Fibroblast of lung (primary cell): ENCODE measurements at regions not wholly inside any gene's neighbourhood (a gene's known extent, or its start where the extent isn't known, plus 50 kb on each side); places are given as distances from the start of the nearest gene placed in this dataset.

Source experiments
- EZH2 ChIP-seq: IDR thresholded peaks from 2 replicates; pipeline ENCODE4 v1.5.1; 2012; ENCODE audit warnings: low read length, control low read depth, mild to moderate bottlenecking; ENCODE audit errors: missing control alignments
- TF ChIP-seq, protein P1 (sequence below), 2 donors: IDR thresholded peaks in 1 of 2; conservative IDR thresholded peaks in 1 of 2; 1 replicate in 1 of 2; 2 replicates in 1 of 2; pipeline ENCODE4 v1.5.1; 2011 to 2012; ENCODE audit warnings: low read length in 2 of 2, control low read depth in 1 of 2, inconsistent platforms in 1 of 2, low read depth in 1 of 2, mild to moderate bottlenecking in 1 of 2

DNA sequence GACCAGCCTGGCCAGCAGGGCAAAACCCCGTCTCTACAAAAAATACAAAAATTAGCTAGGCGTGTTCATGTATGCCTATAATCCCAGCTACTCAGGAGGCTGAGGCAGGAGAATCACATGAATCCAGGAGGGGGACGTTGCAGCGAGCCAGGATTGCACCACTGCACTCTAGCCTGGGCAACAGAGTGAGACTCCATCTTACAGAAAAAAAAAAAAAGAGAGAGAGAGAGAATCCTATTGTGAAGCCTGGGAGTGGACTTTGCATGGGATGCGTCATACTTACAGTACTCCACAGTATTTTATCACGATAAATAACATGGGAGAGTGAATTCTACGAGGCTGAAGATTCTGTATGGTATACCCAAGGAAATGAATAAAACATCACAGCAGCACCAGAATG, 139.6 kb downstream of the AASDH start:
- TF ChIP-seq, protein P1, sequence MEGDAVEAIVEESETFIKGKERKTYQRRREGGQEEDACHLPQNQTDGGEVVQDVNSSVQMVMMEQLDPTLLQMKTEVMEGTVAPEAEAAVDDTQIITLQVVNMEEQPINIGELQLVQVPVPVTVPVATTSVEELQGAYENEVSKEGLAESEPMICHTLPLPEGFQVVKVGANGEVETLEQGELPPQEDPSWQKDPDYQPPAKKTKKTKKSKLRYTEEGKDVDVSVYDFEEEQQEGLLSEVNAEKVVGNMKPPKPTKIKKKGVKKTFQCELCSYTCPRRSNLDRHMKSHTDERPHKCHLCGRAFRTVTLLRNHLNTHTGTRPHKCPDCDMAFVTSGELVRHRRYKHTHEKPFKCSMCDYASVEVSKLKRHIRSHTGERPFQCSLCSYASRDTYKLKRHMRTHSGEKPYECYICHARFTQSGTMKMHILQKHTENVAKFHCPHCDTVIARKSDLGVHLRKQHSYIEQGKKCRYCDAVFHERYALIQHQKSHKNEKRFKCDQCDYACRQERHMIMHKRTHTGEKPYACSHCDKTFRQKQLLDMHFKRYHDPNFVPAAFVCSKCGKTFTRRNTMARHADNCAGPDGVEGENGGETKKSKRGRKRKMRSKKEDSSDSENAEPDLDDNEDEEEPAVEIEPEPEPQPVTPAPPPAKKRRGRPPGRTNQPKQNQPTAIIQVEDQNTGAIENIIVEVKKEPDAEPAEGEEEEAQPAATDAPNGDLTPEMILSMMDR (conservative IDR thresholded peaks at IDR 0.05 in 1 of 2, IDR thresholded peaks at IDR 0.05 in 1 of 2; ENCODE audit: low read depth in 1 of 2, low read length in 2 of 2) = no peak
- TF ChIP-seq EZH2 = no peak
